ENCODE measurements at regions not wholly inside any gene's neighbourhood (a gene's known extent, or its start where the extent isn't known, plus 50 kb on each side); places are given as distances from the start of the nearest gene placed in this dataset.
"Not testable (repeated sequence)": the region's sequence is repeated elsewhere in the genome, so short reads cannot be mapped to it uniquely, and the experiment has no call there.

DNA sequence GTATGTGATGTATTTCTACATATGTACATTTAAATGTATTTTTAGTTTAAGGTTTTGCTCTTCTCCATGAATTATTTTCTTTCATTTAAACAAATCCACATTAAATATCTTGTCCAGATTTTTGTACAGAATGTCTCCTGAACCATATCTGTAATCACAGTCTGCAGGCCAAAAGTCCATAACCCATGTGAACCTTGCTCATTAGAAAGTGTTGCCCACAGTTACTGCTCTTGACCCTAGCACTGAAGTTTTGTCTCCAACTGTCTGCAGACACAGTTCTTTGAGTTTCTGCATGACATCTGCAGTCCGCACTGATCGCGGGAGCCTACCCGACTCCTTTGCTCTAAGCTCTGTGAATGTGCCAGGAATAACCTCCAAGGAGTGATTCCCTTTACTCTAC is 626.2 kb upstream of the SLC10A2 start:
- ATAC-seq = no peak
- intact Hi-C loops (cut with DNase I) = no loop called here
- no peak for DNase-seq

DNA sequence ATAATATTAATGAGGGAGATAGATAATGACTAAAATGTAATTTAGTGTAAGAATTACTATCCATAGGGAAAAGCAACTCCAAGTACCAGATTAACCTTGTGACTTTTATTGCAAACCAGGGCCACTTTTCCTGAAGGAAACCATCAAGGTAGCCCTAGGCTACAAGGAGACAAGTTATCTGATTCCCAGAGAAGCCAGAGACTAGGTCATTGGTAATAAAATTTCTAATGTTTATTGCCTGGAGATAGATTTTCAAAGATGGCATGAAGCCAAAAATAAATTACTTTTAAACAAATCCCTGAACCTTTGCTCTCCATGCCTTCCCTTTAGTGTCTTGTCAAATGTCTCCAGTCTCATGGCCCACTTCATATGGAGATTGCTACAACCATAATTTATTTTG is 610.1 kb upstream of the SLC10A2 start:
- DNase-seq (no peak), ATAC-seq (no peak)
- intact Hi-C loops (cut with DNase I) = no loop called here

DNA sequence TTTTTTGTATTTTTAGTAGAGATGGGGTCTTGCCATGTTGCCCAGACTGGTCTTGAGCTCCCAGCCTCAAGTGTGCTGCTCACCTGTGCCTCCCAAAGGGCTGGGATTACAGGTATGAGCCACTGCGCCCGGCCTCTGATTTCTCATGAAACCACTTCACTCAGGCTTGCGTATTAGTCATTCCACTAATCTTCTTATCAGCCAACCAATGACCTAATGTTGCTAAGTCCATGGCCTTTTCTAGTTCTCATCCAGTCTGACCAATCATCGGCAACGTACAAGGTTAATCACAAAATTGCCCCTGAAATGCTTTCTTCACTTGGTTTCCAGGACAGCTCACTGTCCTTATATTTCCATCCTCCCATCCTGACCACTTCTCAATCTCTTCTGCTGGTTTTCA is 605.3 kb upstream of the SLC10A2 start:
- ATAC-seq (no peak), DNase-seq (no peak)
- intact Hi-C loops (cut with DNase I) = no loop called here

DNA sequence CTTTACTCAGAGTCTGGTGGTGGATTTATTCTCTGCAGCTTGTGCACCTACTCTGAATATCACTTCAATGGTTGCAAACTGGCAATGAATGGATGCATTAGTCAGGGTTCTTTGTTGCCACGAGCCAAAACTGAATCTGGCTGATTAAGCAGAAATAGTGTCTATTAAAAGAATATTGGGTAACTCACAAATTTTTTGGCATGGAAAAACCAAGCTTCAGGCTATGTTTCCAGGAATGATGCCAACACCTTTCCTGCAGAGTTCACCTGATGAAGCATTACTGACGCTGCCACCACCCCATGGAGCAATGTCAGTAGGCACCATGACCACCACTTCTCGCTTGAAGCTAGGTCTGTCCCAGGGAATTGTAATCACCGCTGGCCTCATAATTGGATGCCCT is 597.8 kb upstream of the SLC10A2 start:
- DNase-seq = no peak
- ATAC-seq = peak; percentile 41 to 58
- intact Hi-C loops (cut with DNase I) = no loop called here

DNA sequence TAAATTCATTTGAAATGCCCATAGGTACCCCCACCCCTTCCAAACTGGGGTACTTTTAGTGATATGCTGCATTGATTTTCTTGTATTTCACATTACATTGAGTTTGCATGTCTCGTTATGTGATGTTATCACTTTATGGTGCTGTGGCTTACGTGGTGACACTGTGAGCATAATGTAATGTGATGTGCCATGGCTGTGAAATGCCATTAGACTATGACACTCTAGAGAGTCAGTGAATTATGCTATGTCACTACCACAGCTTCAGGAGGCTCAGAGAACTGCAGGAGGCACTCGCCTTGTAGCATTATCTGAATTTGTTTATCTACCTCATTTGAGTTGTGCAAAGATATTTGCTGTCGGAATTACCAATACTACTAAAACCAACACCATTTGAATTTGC is 590.1 kb upstream of the SLC10A2 start:
- intact Hi-C loops (cut with DNase I) = no loop called here
- no peak for ATAC-seq
- DNase-seq = no peak

DNA sequence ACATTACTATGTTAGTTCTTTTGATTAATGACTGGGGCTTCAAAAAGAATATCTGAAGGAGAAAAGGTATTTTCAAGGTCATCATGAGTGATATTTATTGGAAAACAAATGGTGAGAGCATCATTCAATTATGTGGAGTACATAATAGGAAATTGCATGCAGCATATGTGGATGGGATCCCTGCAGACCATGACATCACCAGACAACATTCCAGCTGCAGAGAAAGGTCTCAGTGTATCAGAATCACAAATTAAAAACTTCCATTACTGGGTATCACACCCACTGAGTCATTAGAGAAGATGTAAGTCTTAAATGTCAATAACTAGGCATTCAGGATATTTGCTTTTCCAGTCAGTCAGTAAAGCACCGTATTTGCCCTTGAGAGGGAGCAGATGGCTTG is 574.4 kb upstream of the SLC10A2 start:
- no peak for DNase-seq
- intact Hi-C loops (cut with DNase I) = no loop called here

DNA sequence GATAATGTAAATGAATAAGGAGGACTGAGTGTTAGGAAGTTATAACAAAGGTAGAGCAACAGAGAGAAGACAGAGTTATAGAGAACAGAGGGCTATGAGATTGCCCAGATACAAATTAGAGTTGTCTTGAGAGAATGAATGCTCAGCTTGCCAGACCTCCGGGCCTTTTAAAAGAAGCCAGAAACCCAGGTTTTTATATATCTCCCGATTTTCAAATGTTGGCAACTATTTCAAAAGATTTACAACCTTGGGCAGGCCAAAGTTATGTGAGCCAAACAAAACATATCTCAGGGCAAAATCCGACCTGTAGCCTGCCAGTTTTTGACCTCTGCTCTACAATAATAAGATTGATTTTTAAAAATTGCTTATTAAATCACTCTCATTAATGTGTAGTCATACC is 573.1 kb upstream of the SLC10A2 start:
- ATAC-seq (no peak), DNase-seq (no peak)
- intact Hi-C loops (cut with DNase I) = no loop called here

More for the DNA sequence above, 574.4 kb upstream of the SLC10A2 start:
- ATAC-seq = peak in 1 of 2 donors; percentile 29

DNA sequence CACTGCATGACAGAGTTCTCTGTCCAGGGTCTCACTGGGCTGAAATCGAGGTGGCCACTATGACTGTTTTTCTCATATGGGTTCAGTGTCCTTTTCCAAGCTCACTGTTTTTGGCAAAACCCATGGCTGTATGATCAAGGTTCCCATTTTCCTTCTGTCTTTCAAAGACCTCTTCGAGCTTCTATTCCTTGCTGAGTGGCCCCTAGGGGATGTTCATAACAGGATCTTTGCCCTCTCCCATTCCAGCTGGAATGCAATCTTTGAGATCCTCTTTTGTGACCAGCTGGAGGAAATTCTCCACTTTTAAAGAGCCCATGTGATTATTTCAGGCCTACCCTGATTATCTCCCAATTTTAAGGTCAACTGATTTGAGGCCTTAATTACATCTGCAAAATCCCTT is 572.5 kb upstream of the SLC10A2 start:
- ATAC-seq = no peak
- intact Hi-C loops (cut with DNase I) = no loop called here
- no peak for DNase-seq

DNA sequence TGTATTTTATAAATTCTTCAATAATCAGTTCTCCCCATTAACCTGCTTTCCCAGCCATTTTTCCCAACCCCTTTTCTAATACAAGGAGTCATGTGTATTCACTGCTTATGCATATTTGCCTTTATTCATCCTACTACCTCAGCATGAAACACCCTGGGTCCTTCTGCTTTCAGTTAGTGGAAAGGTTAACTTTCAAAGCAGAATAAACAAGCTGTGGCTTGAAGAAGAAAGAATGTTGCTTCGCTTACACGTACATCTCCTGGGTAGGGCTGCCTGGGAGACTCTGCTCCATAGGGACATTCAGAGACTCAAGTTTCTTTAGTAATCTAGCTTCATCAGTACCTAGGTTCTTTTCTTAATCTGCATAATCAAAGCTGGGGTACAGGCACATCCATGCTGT is 567.8 kb upstream of the SLC10A2 start:
- no peak for ATAC-seq

DNA sequence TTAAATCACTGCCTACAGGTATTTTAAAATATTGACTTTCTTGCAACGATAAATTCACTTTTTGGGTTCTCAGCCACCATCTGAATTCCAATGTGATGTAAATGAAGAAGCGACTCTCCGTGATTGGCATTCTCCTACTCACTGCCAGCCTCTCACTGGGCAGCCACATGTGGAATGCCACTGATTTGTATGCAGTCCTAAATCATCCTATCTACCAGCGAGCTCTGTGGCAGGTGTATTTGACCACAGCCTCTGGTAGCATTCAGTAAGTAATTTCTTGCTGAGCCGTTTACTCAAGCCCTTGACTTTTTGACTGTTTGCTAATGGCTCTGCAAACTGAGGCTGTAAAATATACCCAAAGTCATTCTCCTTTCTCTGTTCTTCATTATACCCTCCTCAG is 559.0 kb upstream of the SLC10A2 start:
- ATAC-seq (no peak), DNase-seq (no peak)
- intact Hi-C loops (cut with DNase I) = no loop called here

More for the DNA sequence above, 567.8 kb upstream of the SLC10A2 start:
- intact Hi-C loops (cut with DNase I) = no loop called here
- no peak for DNase-seq

DNA sequence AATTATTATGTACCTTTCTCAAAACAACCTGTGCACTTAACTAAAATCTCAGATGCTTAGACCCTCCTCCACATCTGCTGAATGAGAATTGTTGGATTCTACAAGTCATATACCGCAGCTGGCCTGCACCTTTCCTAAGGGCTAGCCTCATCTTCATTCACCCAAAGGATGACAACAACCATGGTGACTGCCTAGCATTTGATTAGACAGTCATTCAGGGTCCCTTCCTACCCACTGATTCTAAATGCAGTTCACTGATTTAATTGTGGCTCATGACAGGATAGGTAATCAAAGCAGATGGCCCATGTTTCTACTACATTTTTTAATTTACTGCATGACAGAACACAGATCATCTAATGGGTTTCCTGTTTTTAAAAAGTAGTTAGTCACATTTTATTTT is 551.9 kb upstream of the SLC10A2 start:
- intact Hi-C loops (cut with DNase I) = no loop called here
- no peak for ATAC-seq
- no peak for DNase-seq

DNA sequence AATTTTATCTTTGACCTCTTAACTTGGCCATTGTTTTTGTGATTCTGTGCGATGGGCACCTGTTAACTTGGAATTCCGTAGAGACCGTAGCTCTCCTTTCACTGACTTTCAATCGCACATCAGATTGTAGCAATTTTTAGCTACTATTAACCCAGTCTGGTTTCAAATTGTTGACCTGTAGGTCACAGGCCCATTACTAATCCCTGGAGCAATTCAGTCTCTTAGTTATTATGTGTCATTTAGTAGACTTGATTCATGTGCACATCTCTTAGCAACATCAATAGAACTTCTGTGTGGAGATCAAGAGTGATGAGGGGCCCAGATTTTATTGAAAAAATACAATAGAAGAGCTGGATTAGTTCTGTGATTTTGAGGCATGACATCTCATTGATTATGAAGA is 549.6 kb upstream of the SLC10A2 start:
- ATAC-seq = no peak
- DNase-seq = no peak
- intact Hi-C loops (cut with DNase I) = no loop called here

DNA sequence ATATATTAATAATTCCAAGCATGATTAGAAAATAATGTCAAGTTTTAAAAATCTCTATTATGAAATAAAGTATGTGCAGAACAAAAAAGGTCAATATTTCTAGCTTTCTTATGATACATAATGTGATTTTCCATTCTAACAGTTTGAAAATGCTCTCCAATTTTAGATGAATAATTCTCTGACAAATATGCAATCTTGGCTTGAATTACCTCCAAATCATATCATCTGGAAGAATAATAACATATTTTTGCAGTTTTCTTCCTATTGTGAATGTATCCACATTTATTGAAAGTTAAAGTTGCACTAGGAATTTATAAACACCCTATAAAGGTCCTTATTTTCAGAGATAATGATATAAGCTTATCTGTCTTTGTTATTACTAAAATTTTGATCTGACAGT is 548.5 kb upstream of the SLC10A2 start:
- ATAC-seq (no peak), DNase-seq (no peak)
- intact Hi-C loops (cut with DNase I) = no loop called here

DNA sequence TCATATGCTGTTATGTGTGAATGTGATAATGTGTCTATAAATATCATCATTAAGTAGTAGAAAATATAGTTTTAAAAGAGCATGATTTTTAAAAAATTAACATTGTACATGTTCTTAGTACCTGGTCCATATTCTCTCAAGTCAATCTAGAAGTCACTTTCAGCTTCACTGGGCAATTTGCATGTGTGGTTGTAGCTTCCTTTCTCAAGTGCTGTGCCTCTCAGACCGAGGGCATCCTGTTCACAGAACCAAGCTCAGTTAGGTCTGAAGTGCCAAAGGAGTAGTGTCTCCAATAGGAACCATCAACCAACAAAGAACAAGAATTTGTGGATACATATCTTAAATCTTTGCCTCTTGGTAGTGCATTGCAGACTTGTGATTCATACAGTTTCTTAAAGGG is 541.8 kb upstream of the SLC10A2 start:
- ATAC-seq = no peak
- intact Hi-C loops (cut with DNase I) = no loop called here
- no peak for DNase-seq

DNA sequence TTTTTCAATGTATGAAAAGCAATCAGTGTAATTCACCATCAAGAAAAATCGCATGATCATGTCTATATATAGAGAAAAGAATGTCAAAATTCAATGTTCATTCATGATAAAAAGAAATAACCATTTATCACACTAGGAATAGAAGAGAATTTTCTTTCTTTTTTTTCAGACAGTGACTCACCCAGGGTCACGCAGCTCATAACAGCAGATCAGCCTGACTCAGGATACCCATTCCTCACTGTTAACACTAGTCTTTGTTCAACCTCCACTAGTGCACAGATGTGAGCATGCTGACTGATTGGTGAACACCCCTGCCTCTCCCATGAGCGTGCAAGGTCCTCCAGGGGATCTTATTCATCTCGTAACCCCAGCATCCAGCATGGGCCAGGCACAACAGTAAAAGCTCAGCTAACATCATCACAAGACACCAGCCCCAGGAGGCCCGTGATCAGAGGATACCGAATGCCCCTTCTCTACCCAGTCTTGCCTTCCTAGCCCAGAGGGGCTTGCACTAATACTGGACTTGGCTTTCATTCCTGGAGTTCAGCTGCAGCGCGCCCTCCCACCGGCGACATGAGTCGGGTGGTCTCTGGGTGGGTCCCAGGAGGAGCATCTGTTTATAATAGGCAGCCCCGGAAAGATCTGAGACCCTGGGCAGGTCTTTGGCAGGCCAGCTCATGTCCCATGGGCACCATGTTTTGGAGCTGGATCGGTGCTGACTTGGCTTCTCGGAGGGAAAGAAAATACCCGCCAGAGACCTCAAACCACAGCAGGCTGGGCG is 539.5 kb upstream of the SLC10A2 start:
- no peak for DNase-seq
- no peak for ATAC-seq
- intact Hi-C loops (cut with DNase I) = no loop called here

DNA sequence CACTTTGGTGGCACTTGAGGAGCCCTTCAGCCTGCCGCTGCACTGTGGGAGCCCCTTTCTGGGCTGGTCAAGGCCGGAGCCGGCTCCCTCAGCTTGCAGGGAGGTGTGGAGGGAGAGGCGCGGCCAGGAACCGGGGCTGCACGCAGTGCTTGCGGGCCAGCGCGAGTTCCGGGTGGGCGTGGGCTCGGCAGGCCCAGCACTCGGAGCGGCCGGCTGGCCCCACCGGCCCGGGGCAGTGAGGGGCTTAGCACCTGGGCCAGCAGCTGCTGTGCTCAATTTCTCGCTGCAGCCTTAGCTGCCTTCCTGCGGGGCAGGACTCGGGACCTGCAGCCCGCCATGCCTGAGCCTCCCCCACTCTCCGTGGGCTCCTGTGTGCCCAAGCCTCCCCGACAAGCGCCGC is 533.7 kb upstream of the SLC10A2 start:
- not testable (repeated sequence) for ATAC-seq, DNase-seq

DNA sequence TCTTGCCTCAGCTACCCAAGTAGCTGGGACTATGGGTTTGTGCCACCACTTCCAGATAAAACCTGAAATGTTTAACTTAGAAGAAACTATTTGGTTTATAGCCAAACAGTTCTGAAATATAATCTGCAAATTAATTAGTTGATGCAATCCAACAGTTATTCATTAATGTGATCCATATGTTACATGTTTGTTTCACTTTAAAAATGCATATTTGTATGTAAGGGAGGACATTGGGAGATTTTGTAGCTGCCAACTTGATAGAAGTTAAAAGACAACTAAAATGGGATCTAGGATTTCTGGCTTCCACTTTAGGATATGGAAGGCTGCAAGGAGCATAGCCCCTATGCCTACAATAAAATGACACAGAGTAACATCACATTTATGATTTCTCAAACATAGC is 532.5 kb upstream of the SLC10A2 start:
- ATAC-seq (no peak), DNase-seq (no peak)
- intact Hi-C loops (cut with DNase I) = no loop called here

More for the DNA sequence above, 533.7 kb upstream of the SLC10A2 start:
- intact Hi-C loops (cut with DNase I) = not testable (repeated sequence)

DNA sequence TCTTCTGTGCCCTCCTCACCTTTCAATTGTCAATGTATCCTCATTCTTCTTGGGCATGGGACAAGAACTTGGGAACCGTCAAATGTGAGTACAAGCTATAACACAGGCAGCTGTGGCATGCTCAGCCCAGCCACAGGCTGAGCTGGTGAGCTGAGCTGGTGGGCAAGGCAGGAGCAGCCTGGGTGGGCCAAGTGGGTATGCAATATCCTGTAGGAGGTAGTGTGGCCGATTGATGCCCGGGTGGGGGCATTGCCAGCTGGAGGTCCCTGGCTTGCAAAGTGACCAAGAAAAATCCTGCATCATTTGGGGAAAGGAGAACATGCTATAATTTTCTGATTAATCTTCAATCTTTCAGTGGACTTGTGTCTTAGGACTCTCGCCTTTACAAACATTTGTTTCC is 507.2 kb upstream of the SLC10A2 start:
- intact Hi-C loops (cut with DNase I) = no loop called here
- no peak for ATAC-seq
- no peak for DNase-seq

DNA sequence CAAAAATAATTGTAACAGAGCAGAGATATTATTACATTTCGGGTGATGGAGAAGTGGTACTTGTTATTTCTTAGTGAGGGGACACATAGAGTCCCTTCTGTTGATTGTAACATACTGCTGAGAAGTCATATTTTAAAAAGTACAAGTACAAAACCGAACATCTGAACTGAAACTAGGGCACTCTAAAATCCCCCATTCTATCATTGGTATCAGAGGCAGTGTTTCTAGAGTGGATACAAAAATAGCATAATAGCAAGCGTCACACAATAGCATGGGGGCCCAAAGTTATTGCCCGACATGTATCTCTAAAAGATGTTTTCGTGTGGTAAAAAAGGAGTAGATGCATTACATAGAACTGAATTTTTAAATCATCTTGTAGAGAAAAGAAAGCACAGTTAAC is 502.1 kb upstream of the SLC10A2 start:
- DNase-seq (no peak), ATAC-seq (no peak)
- intact Hi-C loops (cut with DNase I) = no loop called here

DNA sequence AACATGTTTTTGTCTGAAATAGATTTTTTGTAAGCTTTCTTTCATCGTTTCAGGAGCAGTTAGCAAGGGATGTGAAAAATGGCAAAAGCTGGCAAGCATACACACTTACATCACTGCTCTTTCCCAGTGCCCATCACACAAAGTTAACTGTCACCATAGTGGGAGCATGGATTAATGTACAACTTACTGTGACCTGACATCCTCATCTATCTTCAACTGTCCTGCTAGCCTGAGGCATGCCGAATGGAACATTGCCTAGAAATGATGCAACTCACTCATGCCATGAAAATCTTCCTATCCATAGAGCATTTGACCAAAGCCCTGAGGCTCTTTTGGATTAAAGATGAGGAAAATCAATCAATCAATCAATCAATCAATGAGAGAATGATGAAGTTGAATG is 491.7 kb upstream of the SLC10A2 start:
- ATAC-seq = no peak

DNA sequence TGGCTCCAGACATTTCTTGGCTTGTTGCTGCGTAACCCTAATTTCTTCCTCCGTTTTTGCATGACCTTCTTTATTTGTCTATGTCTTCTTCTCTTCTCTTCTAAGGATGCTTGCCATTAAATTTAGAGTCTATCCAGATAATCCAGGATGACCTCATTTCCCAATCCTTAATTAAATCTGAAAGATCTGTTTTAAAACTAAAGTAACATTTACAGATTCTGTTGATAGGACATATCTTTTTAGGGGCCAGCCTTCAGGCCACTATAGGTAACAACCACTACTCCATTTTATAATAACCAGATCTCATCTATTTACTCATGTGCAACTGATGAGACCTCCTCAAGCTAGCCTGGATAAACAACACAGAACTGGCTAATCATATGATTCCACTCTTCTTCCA is 490.5 kb upstream of the SLC10A2 start:
- intact Hi-C loops (cut with DNase I) = no loop called here
- ATAC-seq = no peak

More for the DNA sequence above, 491.7 kb upstream of the SLC10A2 start:
- no peak for DNase-seq
- intact Hi-C loops (cut with DNase I) = no loop called here

DNA sequence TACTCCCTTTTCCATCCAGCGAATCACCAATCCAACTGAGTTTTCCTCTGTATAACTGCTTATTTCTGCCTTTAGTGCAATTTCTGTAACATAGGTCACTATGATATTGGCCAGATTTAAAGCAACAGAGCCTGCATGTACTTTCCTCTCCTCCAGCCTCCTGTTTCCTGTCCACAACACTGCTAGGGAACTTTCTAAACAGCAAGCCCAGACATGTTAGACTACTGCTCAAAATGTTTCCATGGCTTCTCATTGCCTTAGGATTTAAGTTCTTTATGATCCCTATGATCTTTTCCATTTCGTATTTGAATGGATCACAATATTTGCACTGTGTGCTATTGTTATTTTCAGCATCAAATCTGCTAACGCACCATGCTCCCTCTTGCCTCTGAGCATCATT is 481.7 kb upstream of the SLC10A2 start:
- ATAC-seq = no peak
- DNase-seq = no peak
- intact Hi-C loops (cut with DNase I) = no loop called here

More for the DNA sequence above, 490.5 kb upstream of the SLC10A2 start:
- DNase-seq = no peak

All from left cardiac atrium (tissue), 4 donors.